NT2/D1 (cell line): ENCODE measurements at regions not wholly inside any gene's neighbourhood (a gene's known extent, or its start where the extent isn't known, plus 50 kb on each side); places are given as distances from the start of the nearest gene placed in this dataset.

Experiments
- SUZ12 ChIP-seq: IDR thresholded peaks from 2 replicates; pipeline ENCODE4 v1.6.1; 2011; ENCODE audit not compliant: insufficient read length, insufficient read depth; ENCODE audit errors: extremely low read depth
- ZNF274 ChIP-seq: IDR thresholded peaks from 2 replicates; pipeline ENCODE4 v1.6.1; 2011; ENCODE audit warnings: mild to moderate bottlenecking, low read depth, low read length

DNA sequence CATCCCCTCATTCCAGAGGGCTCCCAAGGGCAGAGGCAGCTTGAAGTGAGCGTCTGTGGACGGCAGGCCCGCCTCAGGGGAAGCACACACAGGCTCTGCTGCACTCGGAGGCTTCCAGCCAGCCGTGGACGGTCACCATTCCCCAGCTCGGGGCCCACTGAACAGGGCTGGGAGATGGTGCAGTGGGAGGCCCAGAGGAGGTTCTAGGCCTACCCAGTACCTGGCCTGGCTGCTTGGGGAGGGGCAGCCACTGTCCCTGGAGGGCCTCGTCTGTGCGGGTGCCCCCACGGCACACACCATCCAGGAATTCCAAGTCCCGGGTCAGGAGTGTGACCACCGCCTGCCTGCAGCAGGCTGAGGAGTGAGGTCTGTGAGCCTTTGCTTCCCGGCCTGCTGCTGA is 80.4 kb downstream of the SIK1 start:
- TF ChIP-seq SUZ12 (no peak), ZNF274 (no peak)
